Activated CD4-positive, alpha-beta T cell treated with anti-CD3 and anti-CD28 coated beads, Interleukin-2, amount 10 ng/mL, durations not matched to agents 7 days and 5 days (primary cell): ENCODE measurements at regions not wholly inside any gene's neighbourhood (a gene's known extent, or its start where the extent isn't known, plus 50 kb on each side); places are given as distances from the start of the nearest gene placed in this dataset.
"Not testable (repeated sequence)": the region's sequence is repeated elsewhere in the genome, so short reads cannot be mapped to it uniquely, and the experiment has no call there.

Experiments used
- CTCF ChIA-PET: fragments of 350-600 bp; sonication (Branson Sonifier 250); formaldehyde crosslinking; loops from one replicate; lab custom pipeline; 2021; ENCODE audit warnings: antibody characterized with exemption; lab: Charles Lee
- POLR2A ChIA-PET: fragments of 350-600 bp; sonication (Branson Sonifier 250); formaldehyde crosslinking; loops from one replicate; lab custom pipeline; 2021; ENCODE audit warnings: antibody characterized with exemption; lab: Charles Lee
- DNase-seq: peaks from one replicate; pipeline ENCODE4 v3.0.0-alpha.2; 2020
- H3K27ac Mint-ChIP-seq: one replicate; pipeline ENCODE4 v1.8.0; 2021; ENCODE audit warnings: mild to moderate bottlenecking, moderate library complexity, mixed read lengths
- H3K27me3 Mint-ChIP-seq: one replicate; pipeline ENCODE4 v1.8.0; 2021; ENCODE audit warnings: mixed read lengths
- H3K36me3 Mint-ChIP-seq: one replicate; pipeline ENCODE4 v1.8.0; 2021; ENCODE audit warnings: low read depth, mixed read lengths
- H3K4me1 Mint-ChIP-seq: one replicate; pipeline ENCODE4 v1.8.0; 2021; ENCODE audit warnings: mixed read lengths
- H3K4me3 Mint-ChIP-seq: one replicate; pipeline ENCODE4 v1.8.0; 2021; ENCODE audit warnings: mild to moderate bottlenecking, moderate library complexity, mixed read lengths
- H3K9me3 Mint-ChIP-seq: one replicate; pipeline ENCODE4 v1.8.0; 2021; ENCODE audit warnings: mixed read lengths

DNA sequence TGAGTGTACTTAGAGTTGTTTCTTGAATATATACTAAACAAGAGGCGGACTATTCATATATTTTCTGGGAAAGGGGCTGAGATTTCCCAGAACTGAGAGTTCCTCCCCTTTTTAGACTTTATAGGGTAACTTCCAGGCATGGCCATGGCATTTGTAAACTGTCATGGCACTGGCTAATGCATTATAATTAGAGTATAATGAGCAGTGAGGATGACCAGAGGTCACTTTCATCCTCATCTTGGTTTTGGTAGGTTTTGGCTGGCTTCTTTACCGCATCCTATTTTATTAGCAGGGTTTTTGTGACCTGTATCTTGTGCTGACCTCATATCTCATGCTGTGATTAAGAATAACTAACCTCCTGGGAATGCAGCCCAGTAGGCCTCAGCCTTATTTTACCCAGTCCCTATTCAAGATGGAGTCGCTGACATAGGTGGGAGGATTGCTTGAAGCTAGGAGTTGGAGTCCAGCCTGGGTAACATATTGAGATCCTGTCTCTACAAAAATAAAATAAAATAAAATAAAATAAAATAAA lies 91.4 kb downstream of the MOBP start:
- no peak overlapping the region for H3K27ac Mint-ChIP-seq
- H3K27me3 Mint-ChIP-seq = peaks cover 15% of the 10 kb centered on the region
- ChIA-PET POLR2A (no interaction called here), CTCF (interaction anchor here (0.6 kb wide), 1 partner anchor 15 kb away, joined by 3 read pairs; no protein-coding TSS in a partner anchor)
- H3K4me3 Mint-ChIP-seq = no peak overlapping the region
- H3K9me3 Mint-ChIP-seq = no peaks in the 10 kb centered on the region
- H3K4me1 Mint-ChIP-seq = no peaks in the 10 kb centered on the region
- no peaks in the 10 kb centered on the region for H3K36me3 Mint-ChIP-seq
- no peak for DNase-seq

DNA sequence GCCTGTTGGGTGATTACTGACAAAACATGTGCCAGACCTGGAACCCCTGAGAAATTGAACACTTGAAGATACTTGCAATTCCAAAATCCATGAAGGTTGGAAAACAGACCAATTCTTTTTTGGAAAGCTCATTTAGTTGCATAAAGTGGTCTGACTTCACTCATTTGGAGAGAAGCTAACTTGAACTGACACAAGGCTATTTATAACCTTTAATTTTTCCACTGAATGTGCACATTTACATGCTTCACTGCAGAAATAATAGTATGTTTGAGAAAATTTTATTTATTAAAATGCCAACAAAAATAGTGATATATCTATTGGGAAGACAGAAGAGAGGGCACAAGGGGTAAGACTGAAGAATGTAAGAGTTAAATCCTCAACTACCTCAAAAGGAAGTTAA lies 92.1 kb downstream of the MOBP start:
- ChIA-PET CTCF (interaction anchor here (0.6 to 1.1 kb wide), 2 partner anchors 10 to 14 kb away, joined by 3 read pairs; no protein-coding TSS in a partner anchor), POLR2A (no interaction called here)
- H3K27me3 Mint-ChIP-seq = peaks cover 12% of the 10 kb centered on the region
- H3K36me3 Mint-ChIP-seq = no peaks in the 10 kb centered on the region
- H3K9me3 Mint-ChIP-seq = no peaks in the 10 kb centered on the region
- no peak overlapping the region for H3K4me3 Mint-ChIP-seq
- DNase-seq = no peak
- no peak overlapping the region for H3K27ac Mint-ChIP-seq
- H3K4me1 Mint-ChIP-seq = no peaks in the 10 kb centered on the region

DNA sequence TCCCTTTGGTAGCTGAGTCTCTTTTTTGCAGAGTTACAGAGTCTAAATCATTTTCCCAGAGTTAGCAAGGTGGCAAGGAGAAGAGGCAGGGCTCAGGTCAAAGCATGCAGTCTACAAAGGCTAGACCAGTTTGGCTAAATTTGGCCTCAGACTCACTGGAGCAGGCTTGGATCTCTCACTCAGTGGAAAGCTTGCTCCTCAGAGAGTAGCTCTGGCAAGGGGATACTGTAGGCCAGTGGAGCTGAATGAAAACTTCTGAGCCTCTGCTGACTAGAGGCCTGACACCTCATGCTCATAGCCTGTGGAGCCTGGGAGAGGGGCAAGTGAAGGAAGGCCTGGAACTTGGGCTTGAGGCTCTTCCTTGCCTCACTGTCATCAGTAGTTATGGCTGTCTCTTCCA lies 101.0 kb downstream of the MOBP start:
- Mint-ChIP-seq H3K4me1 (no peaks in the 10 kb centered on the region), H3K27ac (no peak overlapping the region), H3K9me3 (no peaks in the 10 kb centered on the region), H3K4me3 (no peak overlapping the region), H3K27me3 (peaks cover 6% of the 10 kb centered on the region), H3K36me3 (no peaks in the 10 kb centered on the region)
- DNase-seq = no peak
- ChIA-PET POLR2A (no interaction called here), CTCF (interaction anchor here (0.6 to 1.1 kb wide), 2 partner anchors 20 to 103 kb away, joined by 3 read pairs; no protein-coding TSS in a partner anchor)

DNA sequence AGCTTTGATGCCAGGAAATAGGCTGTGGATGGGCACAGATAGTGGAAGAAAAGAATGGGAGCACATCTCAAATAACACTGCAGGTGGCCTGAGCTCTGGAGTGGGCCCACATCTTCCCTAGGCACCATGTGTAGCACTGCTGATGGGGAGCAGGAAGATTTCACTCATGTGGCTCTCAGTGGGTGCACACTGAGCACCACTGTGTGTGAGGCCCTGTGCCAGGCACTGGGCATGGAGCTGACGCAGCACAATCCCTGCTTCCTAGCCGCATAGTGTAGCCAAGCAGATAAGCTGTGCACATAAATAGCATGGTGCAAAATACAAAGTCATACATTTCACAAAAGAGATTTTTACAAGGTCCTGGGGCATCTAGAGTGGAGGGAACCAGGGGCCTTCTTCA lies 101.6 kb downstream of the MOBP start:
- H3K27ac Mint-ChIP-seq = no peak overlapping the region
- H3K9me3 Mint-ChIP-seq = no peaks in the 10 kb centered on the region
- no peak overlapping the region for H3K4me3 Mint-ChIP-seq
- CTCF ChIA-PET = interaction anchor here (0.6 to 1.1 kb wide), 2 partner anchors 21 to 103 kb away, joined by 3 read pairs; no protein-coding TSS in a partner anchor
- POLR2A ChIA-PET = interaction anchor here (0.6 kb wide), 1 partner anchor 101 kb away, joined by 6 read pairs; the partner anchor contains the start of gene MOBP
- no peaks in the 10 kb centered on the region for H3K4me1 Mint-ChIP-seq
- peaks cover 6% of the 10 kb centered on the region for H3K27me3 Mint-ChIP-seq
- DNase-seq = no peak
- no peaks in the 10 kb centered on the region for H3K36me3 Mint-ChIP-seq

DNA sequence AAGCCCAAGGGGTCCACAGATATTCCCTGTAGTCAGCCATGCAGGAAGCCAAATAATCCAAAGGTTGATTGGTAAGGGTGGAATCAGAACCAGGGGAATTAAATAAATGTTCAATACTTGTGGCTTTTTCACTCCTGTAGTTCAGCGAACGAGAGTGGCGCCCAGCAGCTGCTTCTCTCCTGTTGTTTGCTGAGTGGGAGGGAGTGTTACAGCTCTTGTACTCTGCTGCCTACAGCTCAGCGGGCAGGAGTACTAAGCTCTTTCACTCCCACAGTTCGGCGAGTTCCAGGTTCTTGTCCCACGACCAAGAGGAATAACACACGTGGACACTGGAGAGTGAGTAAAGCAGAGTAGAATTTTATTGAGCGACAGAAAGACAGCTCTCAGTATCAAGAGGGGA lies 105.9 kb downstream of the MOBP start:
- CTCF ChIA-PET = interaction anchor here (1.4 kb wide), 1 partner anchor 20 kb away, joined by 4 read pairs; no protein-coding TSS in a partner anchor
- H3K9me3 Mint-ChIP-seq = no peaks in the 10 kb centered on the region
- no peaks in the 10 kb centered on the region for H3K36me3 Mint-ChIP-seq
- DNase-seq = no peak
- no peak overlapping the region for H3K27ac Mint-ChIP-seq
- POLR2A ChIA-PET = no interaction called here
- no peaks in the 10 kb centered on the region for H3K4me1 Mint-ChIP-seq
- H3K27me3 Mint-ChIP-seq = peaks cover 2% of the 10 kb centered on the region
- no peak overlapping the region for H3K4me3 Mint-ChIP-seq

DNA sequence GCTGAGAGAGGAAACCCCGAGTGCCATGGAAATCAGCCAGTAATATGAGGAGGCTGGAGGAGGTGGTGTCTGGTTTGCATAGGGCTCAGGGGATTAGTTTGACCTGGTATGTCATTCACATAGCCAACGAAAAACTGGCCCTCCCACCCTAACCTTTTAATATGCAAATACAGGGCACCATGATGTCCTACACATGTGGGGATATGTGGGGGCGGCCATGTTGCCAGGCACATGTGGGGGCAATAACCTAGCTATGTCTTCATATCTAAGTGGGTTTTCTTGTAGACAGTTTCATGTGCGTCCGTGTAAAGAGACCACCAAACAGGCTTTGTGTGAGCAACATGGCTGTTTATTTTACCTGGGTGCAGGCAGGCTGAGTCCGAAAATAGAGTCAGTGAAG lies 110.1 kb downstream of the MOBP start:
- Mint-ChIP-seq H3K27me3 (peaks cover 2% of the 10 kb centered on the region), H3K36me3 (no peaks in the 10 kb centered on the region), H3K4me1 (no peaks in the 10 kb centered on the region), H3K9me3 (no peaks in the 10 kb centered on the region), H3K27ac (no peak overlapping the region), H3K4me3 (no peak overlapping the region)
- DNase-seq = no peak
- ChIA-PET POLR2A (no interaction called here), CTCF (interaction anchor here (1.0 kb wide), 1 partner anchor 16 kb away, joined by 3 read pairs; no protein-coding TSS in a partner anchor)

DNA sequence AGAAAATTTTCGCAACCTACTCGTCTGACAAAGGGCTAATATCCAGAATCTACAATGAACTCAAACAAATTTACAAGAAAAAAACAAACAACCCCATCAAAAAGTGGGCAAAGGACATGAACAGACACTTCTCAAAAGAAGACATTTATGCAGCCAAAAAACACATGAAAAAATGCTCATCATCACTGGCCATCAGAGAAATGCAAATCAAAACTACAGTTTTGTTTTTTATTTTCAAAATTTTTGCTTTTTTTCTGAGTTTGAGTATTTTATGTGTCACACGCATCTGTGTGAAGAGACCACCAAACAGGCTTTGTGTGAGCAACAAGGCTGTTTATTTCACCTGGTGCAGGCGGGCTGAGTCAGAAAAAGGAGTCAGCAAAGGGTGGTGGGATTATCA lies 118.7 kb downstream of the MOBP start:
- CTCF ChIA-PET, H3K27me3 Mint-ChIP-seq, H3K4me3 Mint-ChIP-seq, H3K9me3 Mint-ChIP-seq, H3K4me1 Mint-ChIP-seq, DNase-seq, H3K36me3 Mint-ChIP-seq, H3K27ac Mint-ChIP-seq, POLR2A ChIA-PET: not testable (repeated sequence)

DNA sequence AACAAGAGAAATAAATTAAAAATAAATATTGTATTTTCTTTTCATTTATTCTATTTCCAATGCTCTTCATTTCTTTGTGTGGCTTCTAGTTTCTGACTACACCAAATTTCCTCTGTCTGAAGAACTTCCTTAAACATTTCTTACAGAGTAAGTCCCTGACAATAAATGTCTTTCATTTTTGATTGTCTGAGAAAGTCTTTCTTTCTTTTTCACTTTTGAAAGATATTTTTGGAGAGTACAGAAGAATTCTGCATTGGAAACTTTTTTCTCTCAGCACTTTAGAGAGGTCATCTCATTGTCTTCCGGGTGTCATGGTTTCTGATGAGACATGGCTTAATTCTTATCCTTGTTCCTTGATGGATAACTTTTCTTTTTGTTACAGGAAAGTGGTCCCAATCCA lies 119.6 kb downstream of the MOBP start:
- Mint-ChIP-seq H3K4me3 (no peak overlapping the region), H3K4me1 (no peaks in the 10 kb centered on the region), H3K9me3 (peaks cover 2% of the 10 kb centered on the region), H3K27me3 (no peaks in the 10 kb centered on the region), H3K27ac (no peak overlapping the region), H3K36me3 (no peaks in the 10 kb centered on the region)
- no peak for DNase-seq
- ChIA-PET POLR2A (no interaction called here), CTCF (no interaction called here)

DNA sequence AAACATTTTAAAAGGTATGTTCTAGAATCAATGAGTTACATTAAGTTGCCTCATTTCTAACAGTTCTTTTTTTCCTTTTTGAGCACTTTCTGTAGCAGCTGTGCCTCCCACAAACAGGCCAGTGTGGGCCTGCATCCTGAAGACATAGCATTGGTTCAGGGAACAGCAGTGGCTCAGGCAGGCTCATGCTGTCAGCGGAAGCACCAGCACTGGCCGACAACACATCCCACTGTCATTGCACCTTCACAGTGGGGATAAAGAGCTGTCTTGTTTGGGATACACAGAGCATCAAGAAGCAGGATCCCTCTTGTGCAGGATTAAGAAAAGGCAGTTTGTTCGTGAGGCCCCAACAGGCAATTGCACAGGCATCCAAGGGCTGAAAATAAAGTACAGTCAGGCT lies 123.3 kb downstream of the MOBP start:
- Mint-ChIP-seq H3K4me1 (no peaks in the 10 kb centered on the region), H3K4me3 (no peak overlapping the region), H3K27ac (no peak overlapping the region), H3K36me3 (no peaks in the 10 kb centered on the region), H3K9me3 (no peaks in the 10 kb centered on the region), H3K27me3 (no peaks in the 10 kb centered on the region)
- ChIA-PET POLR2A (no interaction called here), CTCF (no interaction called here)
- DNase-seq = no peak

DNA sequence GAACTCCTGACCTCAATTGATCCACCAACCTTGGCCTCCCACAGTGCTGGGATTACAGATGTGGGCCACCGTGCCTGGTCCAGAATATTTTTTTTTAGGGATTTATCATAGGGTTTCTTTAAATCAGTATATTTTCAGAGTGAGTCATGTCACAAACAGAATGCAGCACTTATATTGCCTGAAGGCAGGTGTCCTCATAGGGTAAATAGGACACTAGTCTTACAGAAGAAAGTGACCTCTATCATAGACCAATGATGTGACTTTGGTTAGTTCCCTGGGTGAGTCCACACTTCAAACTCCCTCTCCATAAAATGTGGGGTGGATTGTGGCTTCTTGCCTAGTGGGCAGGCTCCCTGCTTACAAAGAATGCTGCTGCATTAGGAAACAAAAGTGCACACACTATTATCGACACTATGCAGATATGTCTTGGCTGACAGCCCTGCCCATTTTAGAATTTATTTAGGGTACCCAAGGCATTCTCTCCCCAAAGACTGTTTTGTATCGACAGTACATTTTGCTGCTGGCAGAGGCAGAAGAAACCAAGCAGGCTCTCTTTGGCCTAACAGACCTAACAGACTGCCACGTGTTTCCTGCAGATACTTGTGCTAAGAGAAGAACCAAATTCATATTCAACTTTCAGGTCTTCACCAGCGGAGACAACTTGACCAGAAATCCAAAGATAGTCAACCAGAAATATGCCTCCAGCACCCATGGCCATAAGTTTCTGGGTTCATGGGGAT lies 125.0 kb downstream of the MOBP start:
- no peak for DNase-seq
- Mint-ChIP-seq H3K4me1 (no peaks in the 10 kb centered on the region), H3K36me3 (no peaks in the 10 kb centered on the region), H3K27me3 (no peaks in the 10 kb centered on the region), H3K9me3 (no peaks in the 10 kb centered on the region), H3K4me3 (no peak overlapping the region), H3K27ac (no peak overlapping the region)
- ChIA-PET CTCF (interaction anchor here (1.3 to 1.4 kb wide), 2 partner anchors 15 to 18 kb away, joined by 3 to 4 read pairs; no protein-coding TSS in a partner anchor), POLR2A (no interaction called here)

DNA sequence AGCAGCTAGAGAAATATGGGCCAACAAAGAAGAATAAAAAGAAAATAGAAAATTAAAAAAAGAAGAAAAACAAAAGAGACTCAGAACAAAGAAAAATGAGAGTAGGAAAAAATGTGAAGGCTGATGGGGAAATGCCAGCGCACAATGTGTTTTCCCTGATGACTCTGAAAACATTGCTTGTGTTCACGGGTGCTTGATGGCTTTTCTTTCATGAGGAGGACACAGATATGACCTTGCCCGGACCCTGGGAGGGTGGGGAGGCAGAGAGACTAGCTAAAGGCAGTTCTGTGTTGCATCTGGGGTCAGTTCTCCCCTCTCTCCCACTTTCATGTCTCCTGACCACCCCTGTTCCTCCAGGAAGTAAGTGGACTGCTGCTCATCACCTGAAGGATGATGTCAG lies 125.9 kb downstream of the MOBP start:
- no peak for DNase-seq
- no peak overlapping the region for H3K27ac Mint-ChIP-seq
- ChIA-PET CTCF (interaction anchor here (1.3 to 1.4 kb wide), 2 partner anchors 16 to 19 kb away, joined by 3 to 4 read pairs; no protein-coding TSS in a partner anchor), POLR2A (no interaction called here)
- no peaks in the 10 kb centered on the region for H3K36me3 Mint-ChIP-seq
- no peaks in the 10 kb centered on the region for H3K9me3 Mint-ChIP-seq
- H3K27me3 Mint-ChIP-seq = no peaks in the 10 kb centered on the region
- no peak overlapping the region for H3K4me3 Mint-ChIP-seq
- no peaks in the 10 kb centered on the region for H3K4me1 Mint-ChIP-seq

DNA sequence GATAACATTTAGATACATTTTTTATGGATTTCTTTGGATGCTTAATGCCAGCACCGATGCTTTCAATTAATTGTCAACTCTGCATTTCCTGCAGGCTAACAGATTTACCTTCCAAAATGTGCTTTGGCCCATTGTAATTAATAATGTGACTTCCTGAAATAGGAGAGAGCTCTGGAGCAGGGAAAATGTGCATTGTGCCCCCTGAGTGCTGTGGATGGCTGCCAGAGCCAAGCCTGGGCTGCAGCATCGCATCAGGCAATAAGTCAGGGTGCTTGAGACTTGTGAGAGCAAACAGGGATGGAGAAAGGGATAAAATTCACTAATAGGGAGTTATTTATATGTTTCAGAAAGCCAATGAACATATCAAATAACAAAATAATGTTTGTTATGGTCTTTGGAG lies 133.8 kb downstream of the MOBP start:
- Mint-ChIP-seq H3K27ac (no peak overlapping the region), H3K27me3 (peaks cover 16% of the 10 kb centered on the region), H3K4me1 (no peaks in the 10 kb centered on the region), H3K36me3 (no peaks in the 10 kb centered on the region), H3K4me3 (no peak overlapping the region), H3K9me3 (no peaks in the 10 kb centered on the region)
- POLR2A ChIA-PET = no interaction called here
- no peak for DNase-seq
- CTCF ChIA-PET = no interaction called here

DNA sequence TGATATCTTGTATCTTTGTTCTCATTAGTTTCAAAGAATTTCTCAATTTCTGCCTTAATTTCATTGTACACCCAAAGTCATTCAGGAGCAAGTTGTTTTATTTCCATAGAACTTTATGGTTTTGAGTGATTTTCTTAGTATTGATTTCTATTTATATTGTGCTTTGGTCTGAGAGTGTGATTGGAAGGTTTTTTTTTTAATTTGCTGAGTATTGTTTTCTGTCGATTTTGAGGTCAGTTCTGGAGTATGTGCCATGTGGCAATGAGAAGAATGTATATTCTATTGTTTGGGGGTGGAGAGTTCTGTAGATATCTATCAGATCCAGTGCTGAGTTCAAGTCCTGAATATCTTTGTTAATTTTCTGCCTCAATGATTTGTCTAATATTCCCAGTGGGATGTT lies 138.4 kb downstream of the MOBP start:
- Mint-ChIP-seq H3K4me1 (no peaks in the 10 kb centered on the region), H3K27me3 (peaks cover 21% of the 10 kb centered on the region), H3K36me3 (no peaks in the 10 kb centered on the region), H3K9me3 (no peaks in the 10 kb centered on the region), H3K27ac (no peak overlapping the region), H3K4me3 (no peak overlapping the region)
- DNase-seq = no peak
- ChIA-PET CTCF (no interaction called here), POLR2A (no interaction called here)
